IMR-90 (cell line): ENCODE measurements at regions not wholly inside any gene's neighbourhood (a gene's known extent, or its start where the extent isn't known, plus 50 kb on each side); places are given as distances from the start of the nearest gene placed in this dataset.

Experiments
- ATAC-seq: fragments of 200-7000 bp; cut with Tn5 transposase; 2 replicates; pipeline ENCODE4 v1.9.1; 2020; ENCODE audit warnings: low read depth, mild to moderate bottlenecking, moderate library complexity
- BruUV-seq: library from RNA; stranded (reverse); fragments of 400-500 nt; replicated peaks from 2 replicates; lab custom pipeline; 2021; lab: Mats Ljungman, UMichigan
- CTCF ChIA-PET: fragments of 300-600 bp; formaldehyde crosslinking; extraction: SDS; loops from one replicate; lab custom pipeline; 2021; ENCODE audit warnings: antibody characterized with exemption; lab: Yijun Ruan, JAX
- POLR2A ChIA-PET: fragments of 300-600 bp; sonication (Branson Sonifier 250); formaldehyde crosslinking; loops from one replicate; lab custom pipeline; 2022; ENCODE audit warnings: antibody characterized with exemption; ENCODE audit not compliant: unreplicated experiment; lab: Charles Lee
- DNase-seq: peaks from one replicate; pipeline ENCODE4 v3.0.0; 2013
- H2AFZ ChIP-seq: replicated peaks from 2 replicates; pipeline ENCODE3; 2013; ENCODE audit warnings: low read length, mild to moderate bottlenecking; ENCODE audit not compliant: poor library complexity
- H2AK5ac ChIP-seq: 2 replicates; pipeline ENCODE4 v1.6.1; 2013; ENCODE audit warnings: low read depth, low read length, inconsistent platforms
- H2AK9ac ChIP-seq: replicated peaks from 2 replicates; pipeline ENCODE3; 2013; ENCODE audit warnings: mild to moderate bottlenecking, low read depth, low read length, moderate library complexity; ENCODE audit not compliant: poor library complexity
- H2BK120ac ChIP-seq: 2 replicates; pipeline ENCODE4 v1.6.1; 2013; ENCODE audit warnings: low read depth, low read length, inconsistent platforms
- H2BK15ac ChIP-seq: 3 replicates; pipeline ENCODE4 v1.6.1; 2013; ENCODE audit warnings: low read depth, low read length, inconsistent platforms
- H2BK20ac ChIP-seq: 2 replicates; pipeline ENCODE4 v1.6.1; 2013; ENCODE audit warnings: low read depth, mild to moderate bottlenecking, inconsistent platforms, low read length, moderate library complexity
- H2BK5ac ChIP-seq: 2 replicates; pipeline ENCODE4 v1.6.1; 2013; ENCODE audit warnings: mild to moderate bottlenecking, low read depth, low read length, inconsistent platforms; ENCODE audit not compliant: poor library complexity, severe bottlenecking
- H3K14ac ChIP-seq: replicated peaks from 2 replicates; pipeline ENCODE4 v1.6.1; 2013; ENCODE audit warnings: low read depth, low read length, inconsistent platforms
- H3K18ac ChIP-seq: 2 replicates; pipeline ENCODE4 v1.6.1; 2013; ENCODE audit warnings: low read depth, low read length, control low read depth
- H3K23ac ChIP-seq: 2 replicates; pipeline ENCODE4 v1.6.1; 2013; ENCODE audit warnings: low read depth, low read length, inconsistent platforms
- H3K27ac ChIP-seq: 2 replicates; pipeline ENCODE4 v1.5.1; 2013; ENCODE audit warnings: mild to moderate bottlenecking, control low read depth, low read length; ENCODE audit not compliant: insufficient read depth
- H3K27me3 ChIP-seq: 2 replicates; pipeline ENCODE4 v1.6.1; 2013; ENCODE audit warnings: low read length; ENCODE audit not compliant: control insufficient read depth, insufficient read depth
- H3K36me3 ChIP-seq: 2 replicates; pipeline ENCODE4 v1.6.1; 2013; ENCODE audit warnings: low read length, mixed read lengths; ENCODE audit not compliant: control insufficient read depth, insufficient read depth
- H3K4ac ChIP-seq: 2 replicates; pipeline ENCODE4 v1.6.1; 2013; ENCODE audit warnings: low read depth, low read length, inconsistent platforms
- H3K4me1 ChIP-seq: 2 replicates; pipeline ENCODE4 v1.6.1; 2013; ENCODE audit warnings: low read length, mixed read lengths; ENCODE audit not compliant: control insufficient read depth, insufficient read depth
- H3K4me2 ChIP-seq: 2 replicates; pipeline ENCODE4 v1.6.1; 2013; ENCODE audit warnings: low read depth, mild to moderate bottlenecking, control low read depth, low read length, moderate library complexity
- H3K4me3 ChIP-seq: 2 replicates; pipeline ENCODE4 v1.5.1; 2013; ENCODE audit warnings: low read depth, mild to moderate bottlenecking, control low read depth, low read length, moderate library complexity; ENCODE audit not compliant: insufficient read depth
- H3K56ac ChIP-seq: 2 replicates; pipeline ENCODE4 v1.6.1; 2013; ENCODE audit warnings: low read length, inconsistent platforms; ENCODE audit not compliant: insufficient read depth; ENCODE audit errors: extremely low read depth
- H3K79me1 ChIP-seq, 2 experiments: 2 replicates each; pipeline ENCODE4 v1.6.1; 2013; ENCODE audit warnings: low read length in 2 of 2, inconsistent platforms in 1 of 2, low read depth in 1 of 2
- H3K9ac ChIP-seq: 2 replicates; pipeline ENCODE4 v1.6.1; 2013; ENCODE audit warnings: low read depth, low read length, control low read depth
- H3K9me1 ChIP-seq: 2 replicates; pipeline ENCODE4 v1.6.1; 2013; ENCODE audit warnings: low read length, inconsistent platforms; ENCODE audit not compliant: insufficient read depth
- H3K9me3 ChIP-seq: 2 replicates; pipeline ENCODE4 v1.6.1; 2013; ENCODE audit warnings: low read length; ENCODE audit not compliant: control insufficient read depth, insufficient read depth
- H4K20me1 ChIP-seq: 2 replicates; pipeline ENCODE4 v1.6.1; 2013; ENCODE audit warnings: low read length, inconsistent platforms; ENCODE audit not compliant: insufficient read depth
- H4K5ac ChIP-seq: 2 replicates; pipeline ENCODE4 v1.6.1; 2013; ENCODE audit warnings: mild to moderate bottlenecking, low read depth, low read length, control low read depth
- H4K8ac ChIP-seq, 2 experiments: 2 replicates each; pipeline ENCODE4 v1.6.1; 2013; ENCODE audit warnings: low read depth in 2 of 2, low read length in 2 of 2, control low read depth in 1 of 2, inconsistent platforms in 1 of 2
- H4K91ac ChIP-seq: 2 replicates; pipeline ENCODE4 v1.6.1; 2013; ENCODE audit warnings: low read depth, low read length, inconsistent platforms; ENCODE audit not compliant: insufficient read depth
- CHD1 ChIP-seq: IDR thresholded peaks from 2 replicates; pipeline ENCODE4 v1.6.1; 2012; ENCODE audit warnings: low read depth, low read length, improper control_type of control experiment
- POLR2A ChIP-seq: IDR thresholded peaks from 2 replicates; pipeline ENCODE4 v1.6.1; 2012; ENCODE audit warnings: mild to moderate bottlenecking, low read depth, low read length
- WGBS, 2 experiments: methylation state at CpG; one replicate each; pipeline versions ENCODE4 v1.1.5 to v1.1.7; 2013; ENCODE audit warnings: missing lambda C conversion rate in 2 of 2; ENCODE audit not compliant: insufficient read length in 1 of 2; ENCODE audit errors: extremely low coverage in 2 of 2; 5-methylcytosine and 5-hydroxymethylcytosine counted together
- dilution Hi-C: fragments of 300-500 bp; cut with HindIII; formaldehyde crosslinking; loops from one replicate; pipeline ENCODE4 v1.14.3; 2018; ENCODE audit warnings: low sequenced_read_pairs; ENCODE audit not compliant: unreplicated experiment
- in situ Hi-C: fragments of 300-500 bp; cut with MboI; formaldehyde crosslinking; loops from 3 replicates; pipeline ENCODE4 v1.14.3; 2019; ENCODE audit warnings: low sequenced_read_pairs, inconsistent platforms, mixed read lengths
- intact Hi-C: fragments of 100-400 bp; cut with micrococcal nuclease; formaldehyde crosslinking; loops from 2 replicates; pipeline ENCODE4 v1.10.0; 2022
- TF ChIP-seq, protein P1 (sequence below): conservative IDR thresholded peaks from 2 replicates; pipeline ENCODE4 v1.5.1; 2012; ENCODE audit warnings: mild to moderate bottlenecking, low read depth, low read length, improper control_type of control experiment

DNA sequence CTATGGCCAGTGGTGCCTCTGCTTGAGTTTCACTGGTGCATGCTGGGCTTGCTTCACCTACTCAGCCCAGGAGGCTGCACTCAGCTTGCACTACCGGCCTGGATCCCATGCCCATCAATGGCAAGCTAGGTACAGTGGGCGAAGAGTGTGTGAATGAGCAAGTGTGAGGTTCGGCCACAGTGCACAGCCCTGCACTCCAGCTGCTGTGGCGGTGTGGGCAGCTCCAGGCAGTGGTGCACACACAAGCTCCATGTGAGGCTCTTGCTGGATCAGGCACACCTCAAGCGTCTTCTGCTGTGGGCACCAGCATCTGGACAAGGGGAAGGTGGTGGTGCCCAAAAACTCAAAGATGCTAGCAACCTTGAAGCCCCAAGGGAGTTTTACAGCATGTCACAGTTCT is 820.9 kb upstream of the LCORL start:
- Histone ChIP-seq H3K36me3 (no peaks in the 10 kb centered on the region), H2BK20ac (no peak overlapping the region), H3K18ac (no peak overlapping the region), H3K56ac (no peak overlapping the region), H2AFZ (no peak overlapping the region), H3K14ac (no peak overlapping the region), H2AK9ac (no peak overlapping the region), H4K91ac (no peak overlapping the region), H4K5ac (no peak overlapping the region), H2BK15ac (no peak overlapping the region), H3K4me1 (no peaks in the 10 kb centered on the region), H3K4me3 (no peak overlapping the region), H3K9me1 (no peaks in the 10 kb centered on the region), H4K8ac (no peak overlapping the region), H3K9ac (no peak overlapping the region), H3K79me1 (no peaks in the 10 kb centered on the region), H2BK5ac (no peak overlapping the region), H2BK120ac (no peak overlapping the region), H3K9me3 (peaks cover 5% of the 10 kb centered on the region; the same call in 1 of the 2 replicates), H4K20me1 (no peaks in the 10 kb centered on the region), H3K23ac (no peak overlapping the region), H3K27ac (no peak overlapping the region), H3K4me2 (no peak overlapping the region), H3K27me3 (no peaks in the 10 kb centered on the region), H3K4ac (no peak overlapping the region), H2AK5ac (no peak overlapping the region)
- WGBS, 2 experiments, result 51% methylated on average over 5 of the region's 5 CpGs; no CpG with 5 or more reads in 1 of the 2 experiments
- no peak for DNase-seq
- TF ChIP-seq POLR2A (no peak), CHD1 (no peak)
- TF ChIP-seq, protein P1, sequence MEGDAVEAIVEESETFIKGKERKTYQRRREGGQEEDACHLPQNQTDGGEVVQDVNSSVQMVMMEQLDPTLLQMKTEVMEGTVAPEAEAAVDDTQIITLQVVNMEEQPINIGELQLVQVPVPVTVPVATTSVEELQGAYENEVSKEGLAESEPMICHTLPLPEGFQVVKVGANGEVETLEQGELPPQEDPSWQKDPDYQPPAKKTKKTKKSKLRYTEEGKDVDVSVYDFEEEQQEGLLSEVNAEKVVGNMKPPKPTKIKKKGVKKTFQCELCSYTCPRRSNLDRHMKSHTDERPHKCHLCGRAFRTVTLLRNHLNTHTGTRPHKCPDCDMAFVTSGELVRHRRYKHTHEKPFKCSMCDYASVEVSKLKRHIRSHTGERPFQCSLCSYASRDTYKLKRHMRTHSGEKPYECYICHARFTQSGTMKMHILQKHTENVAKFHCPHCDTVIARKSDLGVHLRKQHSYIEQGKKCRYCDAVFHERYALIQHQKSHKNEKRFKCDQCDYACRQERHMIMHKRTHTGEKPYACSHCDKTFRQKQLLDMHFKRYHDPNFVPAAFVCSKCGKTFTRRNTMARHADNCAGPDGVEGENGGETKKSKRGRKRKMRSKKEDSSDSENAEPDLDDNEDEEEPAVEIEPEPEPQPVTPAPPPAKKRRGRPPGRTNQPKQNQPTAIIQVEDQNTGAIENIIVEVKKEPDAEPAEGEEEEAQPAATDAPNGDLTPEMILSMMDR, result no peak
- POLR2A ChIA-PET, result no interaction called here
- intact Hi-C loops, result no loop called here
- dilution Hi-C loops, result no loop called here
- BruUV-seq, result no TSS peak
- ATAC-seq, result no peak
- CTCF ChIA-PET, result no interaction called here
- in situ Hi-C loops, result no loop called here
